ENCODE measurements at regions not wholly inside any gene's neighbourhood (a gene's known extent, or its start where the extent isn't known, plus 50 kb on each side); places are given as distances from the start of the nearest gene placed in this dataset.
"Not testable (repeated sequence)": the region's sequence is repeated elsewhere in the genome, so short reads cannot be mapped to it uniquely, and the experiment has no call there.

DNA sequence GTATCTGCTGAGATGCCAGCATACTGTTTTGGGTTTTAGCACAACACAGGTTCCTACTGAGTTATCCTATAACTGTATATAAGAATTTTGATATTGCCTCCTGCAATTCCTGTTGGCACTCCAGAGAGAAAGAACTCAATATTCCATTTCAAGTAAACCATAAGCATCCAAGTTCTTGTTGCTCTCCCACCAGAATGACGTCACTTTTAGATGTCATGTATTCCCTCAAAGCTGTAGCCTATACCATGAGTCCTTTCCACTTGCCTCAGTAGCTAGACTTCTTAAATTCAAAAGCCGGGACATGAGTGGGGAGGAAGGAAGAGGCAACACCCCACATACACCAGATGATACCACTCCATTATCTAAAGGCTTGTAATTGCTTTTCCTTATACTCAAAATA, 171.5 kb downstream of the ALDH8A1 start:
- DNase-seq = no peak

DNA sequence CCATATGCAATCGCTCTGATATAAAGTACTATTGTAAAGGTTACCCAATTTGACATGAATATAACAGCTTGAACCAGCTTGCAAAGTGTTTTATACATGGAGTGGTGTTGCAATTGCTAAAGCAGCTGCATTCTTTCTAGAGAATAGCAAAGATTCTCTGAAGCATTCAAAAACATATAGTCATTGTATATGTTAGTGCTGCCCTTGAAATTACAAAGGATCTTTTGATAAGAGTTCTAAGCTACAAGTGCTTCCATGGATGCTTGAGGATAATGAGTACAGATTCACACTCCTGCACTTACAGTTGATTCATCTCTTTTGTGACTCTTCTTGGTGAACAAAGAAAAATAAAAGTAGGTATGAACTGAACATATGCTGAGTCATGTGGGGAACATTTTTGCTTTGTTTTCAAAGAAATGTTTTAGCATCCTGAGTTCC, 175.7 kb downstream of the ALDH8A1 start:
- no peak for DNase-seq

DNA sequence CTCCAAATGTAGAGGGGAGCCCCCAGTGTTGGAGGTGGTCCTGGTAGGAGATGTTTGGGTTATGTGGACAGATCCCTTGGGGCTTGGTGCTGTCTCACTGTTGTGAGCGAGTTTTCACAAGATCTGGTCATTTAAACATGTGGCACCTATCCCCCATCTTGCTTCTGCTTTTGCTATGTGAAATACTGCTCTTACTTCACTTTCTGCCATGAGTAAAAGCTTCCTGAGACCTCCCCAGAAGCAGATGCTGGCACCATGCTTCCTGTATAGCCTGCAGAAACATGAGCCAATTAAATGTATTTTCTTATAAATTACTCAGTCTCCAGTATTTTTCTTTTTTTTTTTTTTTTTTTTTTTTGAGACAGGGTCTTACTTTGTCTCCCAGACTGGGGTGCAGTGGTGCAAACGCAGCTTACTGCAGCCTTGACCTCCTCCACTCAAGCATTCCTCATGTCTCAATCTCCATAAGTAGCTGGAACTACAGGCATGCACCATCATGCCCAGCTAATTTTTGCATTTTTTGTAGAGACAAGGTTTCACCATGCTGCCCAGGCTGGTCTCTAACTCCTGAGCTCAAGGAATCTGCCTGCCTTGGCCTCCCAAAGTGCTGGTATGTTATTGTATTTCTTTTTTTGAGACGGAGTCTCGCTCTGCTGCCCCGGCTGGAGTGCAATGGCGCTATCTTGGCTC, 177.1 kb downstream of the ALDH8A1 start:
- DNase-seq = no peak

DNA sequence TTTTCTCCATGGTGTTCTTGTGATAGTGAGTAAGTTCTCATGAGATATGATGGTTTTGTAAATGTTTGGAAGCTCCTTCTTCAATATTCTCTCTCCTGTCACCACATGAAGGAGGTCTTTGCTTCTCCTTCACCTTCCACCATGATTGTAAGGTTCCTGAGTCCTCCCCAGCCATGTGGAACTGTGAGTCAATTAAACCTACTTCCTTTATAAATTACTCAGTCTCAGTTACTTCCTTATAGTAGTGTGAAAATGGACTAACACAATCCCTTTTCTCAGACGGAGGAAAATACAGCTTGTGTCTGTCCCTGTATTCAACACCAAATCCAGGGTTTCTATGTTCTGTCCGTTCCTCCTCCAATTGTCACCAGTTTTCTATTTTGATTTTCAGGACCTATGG, 181.0 kb downstream of the ALDH8A1 start:
- no peak for DNase-seq

DNA sequence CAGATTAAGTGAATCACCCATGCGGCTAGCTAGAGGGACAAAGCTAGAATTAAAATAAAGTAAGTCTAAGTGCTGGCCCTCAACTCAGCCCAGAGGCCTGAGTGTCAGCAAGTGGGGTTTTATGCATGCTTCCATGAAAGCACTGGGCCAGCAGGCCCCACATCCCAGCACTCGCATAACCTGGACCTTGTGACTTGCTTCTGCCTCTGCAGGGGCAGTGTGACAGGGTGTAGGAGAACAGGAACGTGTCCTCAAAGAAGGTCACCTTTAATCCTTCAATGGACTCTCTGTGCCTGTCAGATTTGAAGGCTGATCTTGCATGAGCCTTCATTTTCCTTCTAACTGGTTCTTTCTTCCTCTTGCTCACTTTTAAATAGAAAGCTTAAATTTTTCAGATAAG, 183.4 kb downstream of the ALDH8A1 start:
- no peak for DNase-seq

DNA sequence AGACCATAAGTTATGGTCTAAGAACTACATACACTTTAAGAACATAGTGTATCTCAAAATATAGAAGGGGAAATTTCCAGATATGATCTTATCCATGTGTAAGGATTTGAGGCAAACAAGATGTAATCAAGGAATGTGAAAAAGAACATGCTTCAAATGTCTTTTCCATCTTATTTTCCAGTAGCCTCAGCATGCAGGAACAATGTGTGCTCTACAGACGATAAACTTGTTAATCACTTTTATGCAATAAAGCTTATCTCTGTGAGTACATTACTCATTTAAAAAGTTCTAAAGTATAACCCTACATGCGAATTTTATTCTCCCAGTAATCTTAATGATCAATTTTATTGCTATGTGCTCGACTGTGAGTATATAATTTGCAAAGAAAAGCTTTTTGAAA, 185.2 kb downstream of the ALDH8A1 start:
- DNase-seq = no peak

DNA sequence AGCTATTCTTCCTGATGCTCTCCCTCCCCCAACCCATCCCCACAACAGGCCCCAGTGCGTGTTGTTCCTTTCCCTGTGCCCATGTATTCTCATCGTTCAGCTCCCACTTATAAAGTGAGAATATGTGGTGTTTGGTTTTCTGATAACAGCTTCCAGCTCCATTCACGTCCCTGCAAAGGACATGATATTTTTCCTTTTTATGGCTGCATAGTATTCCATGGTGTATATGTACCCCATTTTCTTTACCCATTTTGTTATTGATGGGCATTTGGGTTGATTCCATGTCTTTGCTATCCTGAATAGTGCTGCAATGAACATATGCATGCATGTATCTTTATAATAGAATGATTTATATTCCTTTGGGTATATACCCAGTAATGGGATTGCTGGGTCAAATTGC, 186.3 kb downstream of the ALDH8A1 start:
- DNase-seq = not testable (repeated sequence)

DNA sequence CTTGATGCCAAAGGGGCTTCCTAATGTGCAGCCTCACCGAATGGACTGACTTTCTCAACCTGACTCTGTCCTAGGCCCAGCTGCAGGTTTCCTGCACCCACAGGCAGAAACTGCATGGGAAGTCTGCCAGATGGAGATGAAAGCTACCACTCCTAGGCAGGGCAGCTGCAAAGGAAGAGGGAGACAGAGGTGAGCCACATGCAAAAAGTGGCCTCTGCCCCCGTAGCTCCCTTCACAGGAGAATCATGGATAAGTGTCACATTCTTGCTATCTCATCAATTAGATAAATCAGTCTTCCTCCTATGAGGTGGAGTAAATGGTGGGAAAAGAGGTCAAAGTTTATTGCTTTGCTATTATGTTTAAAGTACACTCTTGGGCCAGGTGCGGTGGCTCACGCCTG, 191.3 kb downstream of the ALDH8A1 start:
- DNase-seq = no peak

DNA sequence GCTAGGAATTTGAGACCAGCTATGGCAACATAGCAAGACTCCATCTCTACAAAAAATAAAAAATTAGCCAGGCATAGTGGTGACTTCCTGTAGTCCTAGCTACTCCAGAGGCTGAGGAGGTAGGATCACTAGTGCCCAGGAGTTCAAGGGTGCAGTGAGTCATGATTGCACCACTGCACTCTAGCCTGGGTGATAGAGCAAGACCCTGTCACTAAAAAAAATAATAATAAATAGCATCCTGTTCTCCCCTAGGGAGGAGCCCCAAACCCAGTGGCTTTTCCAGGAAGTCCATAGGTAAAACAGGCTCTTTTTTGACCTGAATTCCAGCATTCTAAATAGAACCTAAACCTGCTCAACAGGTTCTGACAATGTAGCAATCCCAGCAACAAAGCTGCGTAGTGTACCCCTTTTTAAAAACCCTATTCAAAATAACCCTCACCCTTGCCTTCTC, 192.0 kb downstream of the ALDH8A1 start:
- DNase-seq = no peak

DNA sequence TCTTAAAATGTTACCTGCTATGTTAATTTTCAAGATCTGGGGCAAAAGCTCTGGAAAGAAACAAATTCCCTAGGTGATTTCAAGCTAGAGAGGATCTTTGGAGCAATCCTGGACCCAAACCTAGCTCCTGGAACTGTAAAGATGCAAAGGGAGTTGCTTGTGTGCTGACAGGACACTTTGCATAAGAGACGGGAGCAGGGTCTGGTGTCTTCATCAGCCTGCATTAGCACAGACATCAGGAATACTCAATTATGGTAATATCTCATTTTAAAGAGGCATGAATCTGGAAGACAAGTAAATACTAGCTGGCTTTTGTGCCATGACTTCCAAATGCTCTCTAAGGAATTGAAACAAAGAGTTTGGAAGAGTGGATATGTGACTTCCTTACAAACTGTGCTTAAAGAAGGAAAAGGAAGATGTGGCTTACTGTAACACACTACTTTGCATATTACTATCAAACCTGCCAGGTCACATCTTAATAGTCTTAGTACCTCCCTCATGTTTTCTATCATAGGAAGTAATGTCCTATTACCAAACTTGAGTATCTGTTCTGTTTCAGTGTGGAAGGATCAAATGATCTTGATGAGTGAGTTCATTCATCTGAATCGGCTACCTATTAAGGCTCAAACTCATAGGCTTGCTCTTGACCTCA, 193.4 kb downstream of the ALDH8A1 start:
- no peak for DNase-seq

DNA sequence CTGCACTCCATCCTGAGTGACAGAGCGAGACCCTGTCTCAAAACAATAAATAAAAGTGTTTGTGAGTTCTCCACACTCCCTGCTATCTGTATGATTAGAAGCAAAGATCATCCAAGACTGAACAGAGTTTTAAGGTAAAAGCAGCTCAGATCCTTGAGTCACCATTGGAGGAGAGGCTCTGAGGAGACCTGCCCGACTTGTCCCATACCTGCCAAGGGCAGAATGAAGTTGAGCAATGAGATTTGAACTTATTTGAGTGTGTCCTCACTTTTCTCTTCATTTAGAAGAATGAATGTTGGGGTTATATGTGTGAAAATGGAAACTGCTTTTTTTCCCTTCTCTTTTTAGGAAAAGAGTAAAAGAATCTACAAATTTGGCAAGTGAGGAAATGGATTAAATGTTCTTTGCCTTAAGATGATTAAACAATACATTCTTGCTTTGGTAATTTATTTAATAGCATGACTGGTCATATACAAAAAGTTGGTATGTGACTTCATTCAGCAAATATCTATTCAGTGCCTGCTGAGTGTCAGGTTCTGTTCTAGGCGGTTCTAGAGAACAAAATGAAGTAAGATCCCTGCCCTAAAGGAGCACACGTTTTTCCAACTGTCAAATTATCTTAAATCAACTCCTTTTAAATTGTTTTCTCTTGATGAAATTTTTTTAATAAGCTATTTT, 195.7 kb downstream of the ALDH8A1 start:
- DNase-seq = no peak

DNA sequence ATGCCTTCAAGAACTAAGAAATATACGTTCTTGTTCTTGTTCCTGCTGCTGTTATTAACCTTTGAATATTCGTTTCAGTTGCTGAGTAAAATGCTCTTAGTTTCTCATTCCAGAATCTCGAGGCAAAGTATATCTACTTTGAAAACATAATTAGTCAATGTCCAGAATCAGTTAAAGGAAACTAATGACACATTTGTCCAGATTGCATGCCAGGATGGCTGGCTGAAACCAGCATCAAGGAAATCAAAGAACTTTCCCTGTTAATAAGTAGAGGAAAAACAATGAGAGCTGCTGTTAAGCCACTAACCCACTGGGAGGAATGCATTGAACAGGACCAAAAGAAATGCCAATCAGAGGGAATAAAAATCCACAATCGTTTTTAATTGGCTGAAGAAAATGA, 196.9 kb downstream of the ALDH8A1 start:
- no peak for DNase-seq

DNA sequence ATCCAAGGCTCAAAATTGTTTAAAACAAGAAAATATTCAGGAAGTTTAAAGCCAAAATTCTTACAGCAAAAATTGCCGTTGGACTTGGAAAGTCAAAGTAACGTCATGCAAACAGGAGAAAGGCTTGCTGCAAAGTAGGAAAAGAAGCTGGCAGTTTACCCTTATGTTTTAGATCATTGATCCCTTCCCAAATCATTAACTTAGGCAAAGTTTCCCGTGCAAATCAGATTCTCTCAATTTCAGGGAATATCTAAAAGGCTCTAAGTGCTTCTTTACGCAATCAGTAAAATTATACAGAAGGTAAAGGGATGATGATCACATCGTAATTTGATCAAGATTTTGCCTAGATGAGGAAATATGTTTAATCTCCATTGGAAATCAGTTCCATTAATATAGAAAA, 197.5 kb downstream of the ALDH8A1 start:
- DNase-seq = no peak

DNA sequence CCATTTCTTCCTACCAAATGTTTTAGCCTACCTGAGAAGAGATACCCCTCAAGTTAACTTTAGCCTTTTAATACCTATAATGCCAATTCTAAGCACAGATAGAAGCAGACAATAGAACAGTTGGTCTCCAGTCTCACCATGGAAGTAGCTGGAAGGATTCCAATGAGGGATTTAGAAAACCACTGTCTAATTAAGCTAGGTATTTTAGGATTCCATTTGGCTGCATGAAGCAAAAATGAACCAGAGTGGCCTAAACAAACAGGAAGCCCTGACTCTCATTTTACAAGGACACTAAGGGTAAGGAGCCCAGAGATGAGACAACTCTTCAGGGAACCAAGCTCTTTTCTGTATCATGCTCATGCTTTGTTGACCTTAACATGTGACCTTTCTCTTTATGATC, 199.2 kb downstream of the ALDH8A1 start:
- DNase-seq = no peak

DNA sequence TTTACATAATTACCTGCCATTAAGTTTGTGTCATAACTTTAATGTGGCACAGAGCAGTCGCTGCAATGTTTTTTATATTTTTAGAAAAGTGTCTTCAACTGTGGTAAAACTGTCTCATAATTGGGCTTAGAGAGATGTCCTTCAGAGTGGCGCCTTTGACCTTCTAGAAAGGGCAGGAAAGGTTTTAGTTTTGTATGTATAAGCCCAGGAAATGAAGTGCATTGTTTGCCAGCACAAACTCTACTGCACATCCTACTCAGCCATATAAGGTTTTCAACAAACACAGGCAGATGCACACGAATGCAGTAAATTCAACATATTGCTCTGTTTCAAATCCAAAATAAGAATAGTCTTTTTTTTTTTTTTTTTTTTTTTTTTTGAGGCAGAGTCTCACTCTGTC, 201.4 kb downstream of the ALDH8A1 start:
- no peak for DNase-seq

DNA sequence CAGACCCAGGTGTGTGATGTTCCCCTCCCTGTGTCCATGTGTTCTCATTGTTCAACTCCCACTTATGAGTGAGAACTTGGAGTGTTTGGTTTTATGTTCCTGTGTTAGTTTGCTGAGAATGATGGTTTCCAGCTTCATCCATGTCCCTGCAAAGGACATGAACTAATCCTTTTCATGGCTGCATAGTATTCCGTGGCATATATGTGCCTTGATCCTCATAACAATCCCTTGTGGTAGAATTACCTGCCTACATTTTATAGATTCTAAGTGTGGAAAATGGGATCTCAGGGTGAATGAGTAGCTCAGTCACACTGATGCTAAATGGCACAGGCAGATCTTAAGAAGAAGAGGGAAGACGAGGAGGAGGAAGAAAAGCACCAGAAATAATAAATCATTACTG, 202.7 kb downstream of the ALDH8A1 start:
- DNase-seq = not testable (repeated sequence)

DNA sequence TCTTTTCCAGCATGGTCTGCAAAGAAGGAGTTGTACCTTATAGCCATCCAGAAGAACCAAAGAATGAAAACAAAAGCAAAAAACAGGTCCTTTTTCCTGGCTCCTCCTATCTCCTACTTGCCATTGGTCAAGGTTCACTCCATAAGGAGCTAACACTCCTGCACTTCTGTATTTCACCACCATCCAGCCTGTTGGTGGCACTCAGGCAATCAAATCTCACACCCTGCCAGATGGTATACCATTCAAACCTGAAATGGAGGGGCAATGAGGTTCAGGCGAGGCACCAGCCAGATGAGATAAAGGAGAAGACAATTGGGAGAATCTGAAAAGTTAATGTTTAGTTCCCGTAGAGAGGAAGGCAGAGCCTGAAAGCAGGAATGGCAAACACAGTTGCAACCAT, 203.8 kb downstream of the ALDH8A1 start:
- no peak for DNase-seq

DNA sequence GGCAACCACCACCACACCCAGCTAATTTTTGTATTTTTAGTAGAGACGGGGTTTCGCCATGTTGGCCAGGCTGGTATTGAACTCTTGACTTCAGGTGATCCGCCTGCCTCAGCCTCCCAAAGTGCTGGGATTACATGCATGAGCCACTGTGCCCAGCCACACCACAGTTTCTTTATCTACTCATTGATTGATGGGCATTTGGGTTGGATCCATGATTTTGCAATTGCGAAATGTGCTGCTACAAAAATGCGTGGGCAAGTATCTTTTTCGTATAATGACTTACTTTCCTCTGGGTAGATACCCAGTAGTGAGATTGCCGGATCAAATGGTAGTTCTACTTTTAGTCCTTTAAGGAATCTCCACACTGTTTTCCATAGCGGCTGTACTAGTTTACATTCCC, 204.7 kb downstream of the ALDH8A1 start:
- DNase-seq = not testable (repeated sequence)

DNA sequence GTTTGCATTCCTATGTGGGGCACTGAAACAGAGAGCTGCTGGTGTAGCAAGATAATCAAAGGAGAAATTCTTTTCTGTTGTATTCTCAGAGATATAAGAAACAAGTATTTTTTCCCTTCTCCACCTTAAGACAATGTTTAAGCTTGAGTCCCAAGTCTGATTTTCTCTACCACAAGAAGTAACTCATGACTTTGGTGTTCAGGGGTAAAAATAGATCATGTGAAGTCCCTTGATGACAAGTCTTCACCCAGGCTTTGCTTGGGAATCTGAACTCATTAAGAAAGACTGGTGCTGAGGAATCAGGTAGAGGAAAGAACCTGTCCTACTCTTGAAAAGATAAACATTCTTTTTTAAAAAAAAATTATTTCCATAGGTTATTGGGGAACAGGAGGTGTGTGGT, 205.6 kb downstream of the ALDH8A1 start:
- no peak for DNase-seq

DNA sequence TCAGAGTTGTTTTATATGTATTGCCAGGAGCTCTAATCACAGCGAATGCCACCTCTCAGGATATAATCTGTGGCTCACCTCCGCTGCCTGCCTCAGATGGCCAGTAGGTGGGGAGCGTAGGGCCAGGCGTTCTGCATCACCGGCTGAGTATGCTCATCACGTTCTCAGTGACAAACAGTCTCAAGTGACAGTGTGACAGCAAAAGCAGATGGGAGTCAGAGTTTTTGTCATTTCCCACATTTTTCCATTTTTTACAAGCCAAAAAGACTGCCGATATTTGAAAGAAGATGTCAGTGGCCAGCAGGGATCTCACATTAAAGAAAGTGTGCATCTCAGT, 208.7 kb downstream of the ALDH8A1 start:
- DNase-seq = no peak

DNA sequence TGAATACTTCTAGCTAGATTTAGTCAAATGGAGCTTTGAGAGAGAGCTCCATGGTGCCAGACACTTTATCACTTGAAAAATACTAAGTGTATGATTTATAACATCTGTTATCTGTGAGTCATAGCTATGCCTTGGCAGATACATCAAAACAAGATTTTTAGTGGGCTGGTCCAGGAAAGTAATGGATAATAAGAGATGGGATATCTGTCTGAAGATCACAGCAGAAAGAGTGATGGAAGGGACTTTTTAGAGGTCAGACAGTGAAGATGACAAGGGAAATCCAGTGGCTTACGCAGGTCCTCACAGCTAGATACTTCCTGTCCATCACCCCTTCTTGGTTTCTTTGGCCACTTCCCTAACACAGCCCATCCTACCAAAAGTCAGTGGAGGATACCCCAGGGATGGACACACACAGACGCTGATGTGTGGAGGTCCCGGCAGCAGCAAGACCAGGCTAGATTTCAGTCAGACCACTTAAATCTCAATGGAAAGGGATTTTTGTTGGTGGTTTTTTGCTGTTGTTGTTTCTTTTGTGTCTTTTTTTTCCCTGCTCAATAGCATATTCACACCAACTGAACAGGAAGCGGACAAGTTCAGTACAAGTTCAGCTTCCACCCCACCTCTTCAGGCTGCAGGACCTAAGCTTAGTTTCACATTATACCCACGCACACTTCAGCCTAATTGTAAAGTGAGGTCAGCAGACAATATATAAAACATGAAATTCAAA, 209.3 kb downstream of the ALDH8A1 start:
- DNase-seq = no peak

DNA sequence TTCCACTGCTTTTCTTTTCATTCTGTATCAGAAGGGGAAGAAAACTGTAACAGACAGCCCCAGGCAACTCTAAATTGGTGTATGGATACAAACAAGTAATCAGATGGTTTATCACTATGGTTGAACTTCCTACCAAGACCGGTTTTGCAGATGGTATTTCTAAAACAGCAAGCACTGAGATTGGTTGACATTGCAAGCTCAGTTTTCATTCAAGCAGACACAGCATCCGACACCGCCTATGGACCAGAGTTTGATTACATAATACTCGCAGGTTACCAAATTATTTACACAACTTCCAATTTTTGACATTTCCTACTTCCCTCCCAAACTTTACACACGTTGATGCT, 209.9 kb downstream of the ALDH8A1 start:
- DNase-seq = no peak

DNA sequence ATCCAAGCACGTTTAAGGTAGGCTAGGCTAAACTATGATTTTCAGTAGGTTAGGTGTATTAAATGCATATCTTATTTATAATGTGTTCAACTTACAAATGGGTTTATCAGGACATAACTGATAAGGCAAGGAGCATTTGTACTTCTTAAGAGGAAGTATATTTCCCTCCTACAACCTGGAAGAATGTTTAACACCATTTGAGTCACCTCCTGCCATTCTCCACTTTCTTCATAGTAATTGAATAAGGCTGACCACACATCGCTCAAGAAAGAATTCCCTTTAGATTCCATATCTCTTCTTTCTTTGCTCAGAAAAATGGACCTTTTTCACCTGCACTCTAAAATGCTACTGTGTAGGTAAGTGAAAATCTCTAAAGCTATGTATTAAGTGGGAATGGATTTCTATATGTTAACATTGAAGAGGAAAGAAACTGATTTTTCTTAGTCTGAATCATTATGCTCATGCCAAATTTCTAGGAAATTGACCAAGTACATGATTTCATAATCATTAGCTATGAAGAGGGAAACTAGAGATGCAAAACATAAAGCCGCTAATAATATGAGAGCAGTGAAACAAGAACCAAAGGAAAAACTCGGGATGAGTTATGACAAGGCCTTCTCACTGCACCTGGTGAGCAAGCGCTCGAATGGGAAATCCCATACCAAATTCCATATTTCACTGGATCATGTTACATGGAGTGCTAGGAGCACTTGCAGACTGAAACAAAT, 210.4 kb downstream of the ALDH8A1 start:
- DNase-seq = no peak

Data from activated CD4-positive, alpha-beta T cell treated with anti-CD3 and anti-CD28 coated beads, Interleukin-10, Interleukin-2, amounts not matched to agents 100 ng/mL and 50 ng/mL, durations not matched to agents 16 hours and 8 hours (primary cell).